ENCODE measurements at regions not wholly inside any gene's neighbourhood (a gene's known extent, or its start where the extent isn't known, plus 50 kb on each side); places are given as distances from the start of the nearest gene placed in this dataset.

- ChIA-PET POLR2A (ENCODE audit: partially characterized antibody) (no interaction called here), CTCF (ENCODE audit: partially characterized antibody) (no interaction called here)
- intact Hi-C loops (cut with micrococcal nuclease): no loop called here
Observed at GRCh38 chr3:18124501-18124900, 300.6 kb downstream of the SATB1 start.

GRCh38 chr3:18122264-18122663 lies 302.9 kb downstream of the SATB1 start:
- Histone ChIP-seq H3K36me3 (ENCODE audit: insufficient read depth, low read length) (no peaks in the 10 kb centered on the region), H3K9me3 (ENCODE audit: control insufficient read depth in 1 of 2, low read length in 2 of 2) (no peaks in the 10 kb centered on the region), H3K4me1 (ENCODE audit: insufficient read depth, low read length) (no peaks in the 10 kb centered on the region), H3K27ac (ENCODE audit: low read depth, low read length) (no peak overlapping the region), H3K4me3 (ENCODE audit: low read length in 2 of 2) (no peak overlapping the region), H3K27me3 (ENCODE audit: insufficient read depth, low read length) (no peaks in the 10 kb centered on the region)
- ChIA-PET POLR2A (ENCODE audit: partially characterized antibody) (no interaction called here), CTCF (ENCODE audit: partially characterized antibody) (no interaction called here)
- H3K4me1 Mint-ChIP-seq: no peaks in the 10 kb centered on the region
- no peak for DNase-seq
- H3K9me3 Mint-ChIP-seq: peaks cover 0 to 2% (median 0%) of the 10 kb centered on the region in 8 donors
- H3K27me3 Mint-ChIP-seq: peaks cover 0 to 2% of the 10 kb centered on the region in 2 donors
- intact Hi-C loops (cut with micrococcal nuclease): no loop called here
- no peaks in the 10 kb centered on the region for H3K36me3 Mint-ChIP-seq
- H3K27ac Mint-ChIP-seq: no peak overlapping the region
- no peak overlapping the region for H3K4me3 Mint-ChIP-seq

More at GRCh38 chr3:18124501-18124900, 300.6 kb downstream of the SATB1 start:
- Mint-ChIP-seq H3K27me3 (peaks cover 0 to 2% of the 10 kb centered on the region in 2 donors), H3K4me1 (no peaks in the 10 kb centered on the region), H3K4me3 (no peak overlapping the region), H3K27ac (no peak overlapping the region), H3K9me3 (peaks cover 0 to 2% (median 0%) of the 10 kb centered on the region in 8 donors), H3K36me3 (no peaks in the 10 kb centered on the region)
- Histone ChIP-seq H3K27ac (ENCODE audit: low read depth, low read length) (no peak overlapping the region), H3K4me1 (ENCODE audit: insufficient read depth, low read length) (no peaks in the 10 kb centered on the region), H3K36me3 (ENCODE audit: insufficient read depth, low read length) (no peaks in the 10 kb centered on the region), H3K27me3 (ENCODE audit: insufficient read depth, low read length) (no peaks in the 10 kb centered on the region), H3K4me3 (ENCODE audit: low read length in 2 of 2) (no peak overlapping the region), H3K9me3 (ENCODE audit: control insufficient read depth in 1 of 2, low read length in 2 of 2) (no peaks in the 10 kb centered on the region)
- DNase-seq: no peak

DNA sequence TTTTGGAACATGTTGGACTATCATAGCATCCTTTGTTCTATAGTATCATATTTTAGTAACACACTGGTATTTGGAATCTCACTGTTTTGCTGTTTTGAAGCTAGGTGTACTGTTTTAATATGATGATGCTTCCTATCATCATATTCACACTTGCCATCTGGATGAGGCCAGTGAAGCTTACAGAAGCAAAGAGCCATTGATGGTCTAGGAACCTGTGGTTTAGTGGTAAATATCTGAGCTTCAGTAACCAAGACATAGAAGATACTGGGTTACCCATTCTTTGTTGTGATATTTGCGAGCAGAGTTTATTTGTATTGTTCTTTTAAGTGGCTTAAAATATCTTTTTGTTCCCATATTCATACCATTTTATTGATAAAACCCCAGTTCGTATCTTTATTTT lies 304.1 kb downstream of the SATB1 start:
- H3K27me3 ChIP-seq (ENCODE audit: insufficient read depth, low read length): no peaks in the 10 kb centered on the region
- intact Hi-C loops (cut with micrococcal nuclease): no loop called here
- CTCF ChIA-PET (ENCODE audit: partially characterized antibody): no interaction called here

DNA sequence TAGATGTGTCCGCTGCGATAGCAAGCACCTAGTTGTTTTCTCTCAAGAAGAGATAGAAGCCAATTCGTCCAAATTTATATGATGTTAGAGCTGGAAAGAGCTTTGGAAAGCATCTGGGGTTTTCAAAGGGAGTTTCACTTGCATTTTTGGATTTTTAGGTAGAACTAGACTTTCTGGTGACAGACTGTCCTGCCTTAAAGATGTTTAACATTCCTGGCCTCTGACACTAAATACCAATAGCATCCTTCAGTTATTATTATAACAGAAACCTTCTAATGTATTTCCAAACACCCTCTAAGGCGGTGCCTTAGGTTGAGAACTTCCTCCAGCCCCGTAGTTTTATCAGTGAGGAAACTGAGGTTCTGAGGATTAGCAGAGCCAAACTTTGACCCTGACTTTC lies 305.3 kb downstream of the SATB1 start:
- H3K4me3 ChIP-seq (ENCODE audit: low read length in 2 of 2): no peak overlapping the region
- H3K36me3 Mint-ChIP-seq: no peaks in the 10 kb centered on the region
- CTCF ChIA-PET (ENCODE audit: partially characterized antibody): no interaction called here

More for the DNA sequence above, 304.1 kb downstream of the SATB1 start:
- H3K4me3 ChIP-seq (ENCODE audit: low read length in 2 of 2): no peak overlapping the region
- Mint-ChIP-seq H3K36me3 (no peaks in the 10 kb centered on the region), H3K27me3 (no peaks in the 10 kb centered on the region), H3K4me1 (no peaks in the 10 kb centered on the region), H3K4me3 (no peak overlapping the region), H3K27ac (no peak overlapping the region), H3K9me3 (peaks cover 0 to 9% (median under 1%) of the 10 kb centered on the region in 8 donors)
- no peaks in the 10 kb centered on the region for H3K36me3 ChIP-seq (ENCODE audit: insufficient read depth, low read length)
- no peaks in the 10 kb centered on the region for H3K9me3 ChIP-seq (ENCODE audit: control insufficient read depth in 1 of 2, low read length in 2 of 2)
- no peak for DNase-seq
- POLR2A ChIA-PET (ENCODE audit: partially characterized antibody): no interaction called here
- H3K4me1 ChIP-seq (ENCODE audit: insufficient read depth, low read length): no peaks in the 10 kb centered on the region
- no peak overlapping the region for H3K27ac ChIP-seq (ENCODE audit: low read depth, low read length)

GRCh38 chr3:18114894-18115293 lies 310.2 kb downstream of the SATB1 start:
- Mint-ChIP-seq H3K36me3 (no peaks in the 10 kb centered on the region), H3K4me1 (peaks cover 0 to 7% (median 5%) of the 10 kb centered on the region in 4 donors), H3K27me3 (peaks cover 2 to 4% of the 10 kb centered on the region in 2 donors), H3K9me3 (peaks cover 0 to 12% (median 0%) of the 10 kb centered on the region in 8 donors), H3K4me3 (no peak overlapping the region), H3K27ac (no peak overlapping the region)
- H3K27ac ChIP-seq (ENCODE audit: low read depth, low read length): no peak overlapping the region
- CTCF ChIA-PET (ENCODE audit: partially characterized antibody): no interaction called here
- no peak overlapping the region for H3K4me3 ChIP-seq (ENCODE audit: low read length in 2 of 2)
- H3K4me1 ChIP-seq (ENCODE audit: insufficient read depth, low read length): no peaks in the 10 kb centered on the region
- H3K9me3 ChIP-seq (ENCODE audit: control insufficient read depth in 1 of 2, low read length in 2 of 2): no peaks in the 10 kb centered on the region
- H3K36me3 ChIP-seq (ENCODE audit: insufficient read depth, low read length): no peaks in the 10 kb centered on the region
- DNase-seq: no peak
- intact Hi-C loops (cut with micrococcal nuclease): no loop called here
- H3K27me3 ChIP-seq (ENCODE audit: insufficient read depth, low read length): no peaks in the 10 kb centered on the region
- POLR2A ChIA-PET (ENCODE audit: partially characterized antibody): no interaction called here

More for the DNA sequence above, 305.3 kb downstream of the SATB1 start:
- Histone ChIP-seq H3K27ac (ENCODE audit: low read depth, low read length) (no peak overlapping the region), H3K9me3 (ENCODE audit: control insufficient read depth in 1 of 2, low read length in 2 of 2) (no peaks in the 10 kb centered on the region), H3K4me1 (ENCODE audit: insufficient read depth, low read length) (no peaks in the 10 kb centered on the region), H3K27me3 (ENCODE audit: insufficient read depth, low read length) (no peaks in the 10 kb centered on the region), H3K36me3 (ENCODE audit: insufficient read depth, low read length) (no peaks in the 10 kb centered on the region)
- Mint-ChIP-seq H3K27me3 (no peaks in the 10 kb centered on the region), H3K9me3 (peaks cover 0 to 9% (median under 1%) of the 10 kb centered on the region in 8 donors), H3K27ac (no peak overlapping the region), H3K4me1 (no peaks in the 10 kb centered on the region), H3K4me3 (no peak overlapping the region)
- intact Hi-C loops (cut with micrococcal nuclease): no loop called here
- no peak for DNase-seq
- POLR2A ChIA-PET (ENCODE audit: partially characterized antibody): no interaction called here

DNA sequence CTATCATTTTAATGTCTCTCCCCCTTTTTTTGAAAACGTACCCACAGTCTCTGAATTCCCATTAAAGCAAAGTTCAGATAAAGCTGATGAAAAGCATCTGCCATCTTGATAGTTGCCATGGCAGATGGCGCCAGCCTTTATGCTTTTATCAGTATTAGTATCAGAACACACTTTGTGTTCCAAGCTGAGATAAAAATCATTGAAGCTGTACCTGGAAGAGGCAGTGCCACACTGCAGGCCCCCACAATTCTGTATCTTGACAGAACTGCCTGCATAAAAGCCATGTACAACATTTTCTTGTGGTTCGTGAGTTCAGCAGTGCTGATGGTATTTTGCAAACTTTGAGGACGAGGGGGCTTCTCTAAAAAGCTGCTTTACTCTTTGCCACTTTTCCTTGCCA lies 311.7 kb downstream of the SATB1 start:
- CTCF ChIA-PET (ENCODE audit: partially characterized antibody): no interaction called here
- Histone ChIP-seq H3K27me3 (ENCODE audit: insufficient read depth, low read length) (no peaks in the 10 kb centered on the region), H3K27ac (ENCODE audit: low read depth, low read length) (no peak overlapping the region), H3K9me3 (ENCODE audit: control insufficient read depth in 1 of 2, low read length in 2 of 2) (no peaks in the 10 kb centered on the region), H3K4me3 (ENCODE audit: low read length in 2 of 2) (no peak overlapping the region), H3K36me3 (ENCODE audit: insufficient read depth, low read length) (no peaks in the 10 kb centered on the region), H3K4me1 (ENCODE audit: insufficient read depth, low read length) (no peaks in the 10 kb centered on the region)
- Mint-ChIP-seq H3K36me3 (no peaks in the 10 kb centered on the region), H3K9me3 (peaks cover 0 to 12% (median under 1%) of the 10 kb centered on the region in 8 donors), H3K27ac (no peak overlapping the region), H3K4me1 (peaks cover 0 to 7% (median 5%) of the 10 kb centered on the region in 4 donors), H3K4me3 (no peak overlapping the region), H3K27me3 (peaks cover 2 to 4% of the 10 kb centered on the region in 2 donors)
- POLR2A ChIA-PET (ENCODE audit: partially characterized antibody): no interaction called here
- no peak for DNase-seq
- intact Hi-C loops (cut with micrococcal nuclease): no loop called here

DNA sequence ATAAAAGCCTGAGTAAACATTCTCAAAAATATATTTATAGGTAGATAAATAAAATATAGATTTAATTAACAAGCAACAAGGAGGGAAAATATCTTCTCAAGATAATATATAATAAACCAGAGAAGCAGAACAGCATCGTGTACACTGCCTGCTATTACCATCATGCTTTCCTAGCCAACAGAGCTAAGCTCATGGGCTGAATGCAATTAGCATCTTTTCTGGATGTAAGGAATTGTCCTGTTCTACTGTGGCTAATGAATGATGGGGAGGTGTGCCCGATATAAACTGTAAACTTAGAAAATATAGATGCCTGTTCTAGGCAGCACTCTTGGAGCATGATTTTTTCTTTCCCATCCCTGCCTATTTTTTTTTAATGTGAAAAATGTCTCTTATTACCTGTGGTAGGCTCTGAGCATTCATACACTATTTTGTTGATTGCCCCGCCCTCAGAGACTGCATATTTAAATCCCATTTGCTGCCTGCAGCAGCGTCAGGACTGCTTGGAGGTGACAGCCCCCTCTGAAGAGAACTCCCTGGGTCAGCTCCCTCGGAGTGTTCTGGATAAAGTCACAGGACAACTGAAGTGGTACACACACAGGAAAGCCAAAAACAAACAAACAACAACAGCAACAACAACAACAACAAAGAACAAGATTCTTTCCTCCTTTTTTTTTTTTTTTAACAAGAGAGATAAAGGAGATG lies 312.3 kb downstream of the SATB1 start:
- Histone ChIP-seq H3K4me1 (ENCODE audit: insufficient read depth, low read length) (no peaks in the 10 kb centered on the region), H3K27ac (ENCODE audit: low read depth, low read length) (no peak overlapping the region), H3K27me3 (ENCODE audit: insufficient read depth, low read length) (no peaks in the 10 kb centered on the region), H3K36me3 (ENCODE audit: insufficient read depth, low read length) (no peaks in the 10 kb centered on the region), H3K9me3 (ENCODE audit: control insufficient read depth in 1 of 2, low read length in 2 of 2) (no peaks in the 10 kb centered on the region), H3K4me3 (ENCODE audit: low read length in 2 of 2) (no peak overlapping the region)
- no peak for DNase-seq
- intact Hi-C loops (cut with micrococcal nuclease): no loop called here
- POLR2A ChIA-PET (ENCODE audit: partially characterized antibody): no interaction called here
- Mint-ChIP-seq H3K36me3 (no peaks in the 10 kb centered on the region), H3K4me3 (no peak overlapping the region), H3K4me1 (peaks cover 0 to 7% (median 5%) of the 10 kb centered on the region in 4 donors), H3K27me3 (peaks cover 2 to 4% of the 10 kb centered on the region in 2 donors), H3K27ac (no peak overlapping the region), H3K9me3 (peaks cover 0 to 12% (median under 1%) of the 10 kb centered on the region in 8 donors)
- CTCF ChIA-PET (ENCODE audit: partially characterized antibody): no interaction called here

Data from CD4-positive, alpha-beta memory T cell (primary cell).